H1 (cell line): ENCODE measurements at regions not wholly inside any gene's neighbourhood (a gene's known extent, or its start where the extent isn't known, plus 50 kb on each side); places are given as distances from the start of the nearest gene placed in this dataset.

Experiments
- ASH2L ChIP-seq: fragments of 200-600, 300-600 bp; sonication (generic); IDR thresholded peaks from one replicate; pipeline ENCODE4 v1.7.1; 2017; ENCODE audit warnings: low read length
- BRCA1 ChIP-seq: IDR thresholded peaks from 2 replicates; pipeline ENCODE4 v1.6.1; 2012; ENCODE audit warnings: low read depth, low read length, improper control_type of control experiment
- CHD7 ChIP-seq: fragments of 300-600 bp; sonication (generic); IDR thresholded peaks from 2 replicates; pipeline ENCODE4 v1.7.1; 2012; ENCODE audit warnings: low read length, moderate library complexity, mild to moderate bottlenecking, inconsistent platforms; ENCODE audit not compliant: insufficient replicate concordance
- RAD21 ChIP-seq, 2 experiments: IDR thresholded peaks in 1 of 2; conservative IDR thresholded peaks in 1 of 2; 2 replicates each; pipeline ENCODE4 v1.6.1; 2011; ENCODE audit warnings: low read depth in 2 of 2, low read length in 2 of 2, improper control_type of control experiment in 1 of 2, inconsistent platforms in 1 of 2, mild to moderate bottlenecking in 1 of 2, moderate library complexity in 1 of 2
- SP2 ChIP-seq: IDR thresholded peaks from 2 replicates; pipeline ENCODE4 v1.6.1; 2012; ENCODE audit warnings: mild to moderate bottlenecking, low read length, inconsistent platforms

- TF ChIP-seq CHD7 (no peak), BRCA1 (no peak), RAD21 (IDR thresholded peaks at IDR 0.05 in 1 of 2, conservative IDR thresholded peaks at IDR 0.05 in 1 of 2; ENCODE audit: low read depth in 2 of 2, low read length in 2 of 2) (no peak), SP2 (no peak), ASH2L (no peak)
These were observed 50.7 kb downstream of the TAS2R16 start (continued) for GRCh38 chr7:122944682-122945303.
